Neural progenitor cell (in vitro differentiated cells): ENCODE measurements at regions not wholly inside any gene's neighbourhood (a gene's known extent, or its start where the extent isn't known, plus 50 kb on each side); places are given as distances from the start of the nearest gene placed in this dataset.

Source experiments
- EZH2phosphoT487 ChIP-seq: fragments of 200-600 bp; sonication (generic); IDR thresholded peaks from 2 replicates; pipeline ENCODE4 v1.6.1; 2017; ENCODE audit warnings: antibody characterized with exemption
- TF ChIP-seq, protein P1 (sequence below): fragments of 200-600 bp; sonication (generic); IDR thresholded peaks from 2 replicates; pipeline ENCODE4 v1.5.1; 2017; ENCODE audit warnings: antibody characterized with exemption, mild to moderate bottlenecking

DNA sequence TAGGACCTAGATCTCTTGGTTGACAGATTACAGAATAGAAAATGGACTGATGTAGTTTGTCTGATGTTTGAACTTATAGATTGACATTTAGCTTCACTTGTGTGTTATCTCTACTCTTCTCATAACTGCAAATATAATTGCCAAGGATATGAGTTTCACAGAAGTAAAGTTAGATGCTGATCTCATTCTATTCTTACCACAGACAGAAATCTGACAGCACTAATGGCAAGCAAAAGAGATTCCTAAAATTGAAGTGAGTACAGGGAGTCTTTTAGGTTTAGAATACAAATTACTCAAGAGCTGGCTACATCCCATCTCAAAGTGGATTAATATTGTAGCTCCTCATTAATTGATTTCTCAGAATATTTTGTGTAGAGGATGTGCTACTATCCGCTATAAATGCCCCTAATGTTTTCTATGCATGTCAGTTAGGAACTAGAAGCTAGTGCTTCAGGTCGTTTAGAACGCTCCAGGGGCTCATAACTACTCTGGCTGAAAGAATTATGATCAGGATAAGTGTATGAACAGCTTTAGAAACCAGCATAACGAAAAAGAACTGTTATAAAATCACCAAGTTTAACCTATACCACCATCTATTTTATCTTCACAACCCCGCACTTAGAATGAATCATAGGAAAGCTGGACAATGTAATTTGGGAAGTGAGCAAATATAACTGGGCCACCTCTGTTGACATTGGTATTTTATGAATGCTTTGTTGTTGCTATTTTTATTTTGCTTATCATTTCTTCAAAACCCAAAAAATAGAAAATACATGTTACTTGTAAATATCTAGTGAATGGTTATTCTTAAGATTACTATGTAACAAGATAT, 378.8 kb upstream of the REG3G start:
- TF ChIP-seq, protein P1, sequence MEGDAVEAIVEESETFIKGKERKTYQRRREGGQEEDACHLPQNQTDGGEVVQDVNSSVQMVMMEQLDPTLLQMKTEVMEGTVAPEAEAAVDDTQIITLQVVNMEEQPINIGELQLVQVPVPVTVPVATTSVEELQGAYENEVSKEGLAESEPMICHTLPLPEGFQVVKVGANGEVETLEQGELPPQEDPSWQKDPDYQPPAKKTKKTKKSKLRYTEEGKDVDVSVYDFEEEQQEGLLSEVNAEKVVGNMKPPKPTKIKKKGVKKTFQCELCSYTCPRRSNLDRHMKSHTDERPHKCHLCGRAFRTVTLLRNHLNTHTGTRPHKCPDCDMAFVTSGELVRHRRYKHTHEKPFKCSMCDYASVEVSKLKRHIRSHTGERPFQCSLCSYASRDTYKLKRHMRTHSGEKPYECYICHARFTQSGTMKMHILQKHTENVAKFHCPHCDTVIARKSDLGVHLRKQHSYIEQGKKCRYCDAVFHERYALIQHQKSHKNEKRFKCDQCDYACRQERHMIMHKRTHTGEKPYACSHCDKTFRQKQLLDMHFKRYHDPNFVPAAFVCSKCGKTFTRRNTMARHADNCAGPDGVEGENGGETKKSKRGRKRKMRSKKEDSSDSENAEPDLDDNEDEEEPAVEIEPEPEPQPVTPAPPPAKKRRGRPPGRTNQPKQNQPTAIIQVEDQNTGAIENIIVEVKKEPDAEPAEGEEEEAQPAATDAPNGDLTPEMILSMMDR = no peak
- TF ChIP-seq EZH2phosphoT487 = no peak
